Smooth muscle cell (in vitro differentiated cells): ENCODE measurements at regions not wholly inside any gene's neighbourhood (a gene's known extent, or its start where the extent isn't known, plus 50 kb on each side); places are given as distances from the start of the nearest gene placed in this dataset.

ENCODE experiments used
- DNase-seq: peaks from one replicate; lab custom pipeline; 2025; ENCODE audit not compliant: unreplicated experiment; lab: John Stamatoyannopoulos, UW
- H2AFZ ChIP-seq: fragments of 200-600 bp; sonication (generic); 2 replicates; pipeline ENCODE4 v1.6.0; 2016; ENCODE audit warnings: antibody characterized with exemption, low read depth, mild to moderate bottlenecking
- H3F3A ChIP-seq: fragments of 200-600 bp; sonication (generic); 2 replicates; pipeline ENCODE4 v1.6.0; 2017; ENCODE audit warnings: antibody characterized with exemption, low read depth
- H3K27ac ChIP-seq: fragments of 200-600 bp; sonication (generic); 2 replicates; pipeline ENCODE4 v1.5.1; 2016; ENCODE audit warnings: low read depth, mild to moderate bottlenecking
- H3K27me3 ChIP-seq: fragments of 200-600 bp; sonication (generic); 2 replicates; pipeline ENCODE4 v1.6.1; 2016; ENCODE audit warnings: low read depth, mild to moderate bottlenecking
- H3K36me3 ChIP-seq: fragments of 200-600 bp; sonication (generic); 2 replicates; pipeline ENCODE4 v1.5.1; 2016; ENCODE audit warnings: low read depth
- H3K4me1 ChIP-seq: fragments of 200-600 bp; sonication (generic); 2 replicates; pipeline ENCODE4 v1.5.1; 2016; ENCODE audit warnings: low read depth
- H3K4me2 ChIP-seq: fragments of 200-600 bp; sonication (generic); 2 replicates; pipeline ENCODE4 v1.6.0; 2016; ENCODE audit warnings: mild to moderate bottlenecking
- H3K4me3 ChIP-seq: fragments of 200-600 bp; sonication (generic); 2 replicates; pipeline ENCODE4 v1.5.1; 2016; ENCODE audit warnings: mild to moderate bottlenecking
- H3K79me2 ChIP-seq: fragments of 200-600 bp; sonication (generic); 2 replicates; pipeline ENCODE4 v1.6.0; 2016; ENCODE audit warnings: low read depth, mild to moderate bottlenecking
- H3K9ac ChIP-seq: fragments of 200-600 bp; sonication (generic); 2 replicates; pipeline ENCODE4 v1.6.0; 2016; ENCODE audit warnings: low read depth
- H3K9me3 ChIP-seq: fragments of 200-600 bp; sonication (generic); replicated peaks from 2 replicates; pipeline ENCODE4 v1.5.1; 2016; ENCODE audit warnings: low read depth
- H4K20me1 ChIP-seq: fragments of 200-600 bp; sonication (generic); 2 replicates; pipeline ENCODE4 v1.6.0; 2016; ENCODE audit warnings: low read depth
- CTCF ChIP-seq: fragments of 200-600 bp; sonication (generic); IDR thresholded peaks from 2 replicates; pipeline ENCODE4 v1.5.1; 2017; ENCODE audit warnings: borderline replicate concordance, mild to moderate bottlenecking, antibody characterized with exemption; ENCODE audit not compliant: insufficient read depth, poor library complexity, severe bottlenecking
- WGBS: methylation state at CpG from one replicate; pipeline ENCODE4 v1.1.7; 2016; ENCODE audit warnings: low lambda C conversion rate; 5-methylcytosine and 5-hydroxymethylcytosine counted together

- Histone ChIP-seq H4K20me1 (no peaks in the 10 kb centered on the region), H3K4me1 (peaks cover 18% of the 10 kb centered on the region), H2AFZ (no peak overlapping the region), H3K27me3 (no peaks in the 10 kb centered on the region), H3K9me3 (no peaks in the 10 kb centered on the region), H3K4me3 (no peak overlapping the region), H3K36me3 (no peaks in the 10 kb centered on the region), H3F3A (no peaks in the 10 kb centered on the region), H3K9ac (no peak overlapping the region), H3K27ac (no peak overlapping the region), H3K4me2 (no peak overlapping the region), H3K79me2 (no peaks in the 10 kb centered on the region)
- DNase-seq = no peak
- no peak for TF ChIP-seq CTCF
- 75% methylated on average over 2 of the region's 2 CpGs for whole genome bisulfite sequencing
Observed at GRCh38 chr3:117104381-117104780, 394.8 kb downstream of the TUSC7 start.

- TF ChIP-seq CTCF = no peak
- Histone ChIP-seq H2AFZ (no peak overlapping the region), H3K4me3 (no peak overlapping the region), H3K4me1 (peaks cover 18% of the 10 kb centered on the region), H3K9ac (no peak overlapping the region), H3K36me3 (no peaks in the 10 kb centered on the region), H3F3A (no peaks in the 10 kb centered on the region), H4K20me1 (no peaks in the 10 kb centered on the region), H3K27me3 (no peaks in the 10 kb centered on the region), H3K27ac (no peak overlapping the region), H3K79me2 (no peaks in the 10 kb centered on the region), H3K4me2 (no peak overlapping the region), H3K9me3 (no peaks in the 10 kb centered on the region)
- DNase-seq = no peak
- WGBS = 93% methylated on average over 4 of the region's 4 CpGs
Observed at GRCh38 chr3:117104792-117105191, 395.2 kb downstream of the TUSC7 start.

GRCh38 chr3:117105686-117106085, 396.1 kb downstream of the TUSC7 start:
- peak overlapping the region; percentile 35 for H3K27ac ChIP-seq

More at GRCh38 chr3:117105686-117106085, 396.1 kb downstream of the TUSC7 start:
- Histone ChIP-seq H3K27me3 (no peaks in the 10 kb centered on the region), H2AFZ (no peak overlapping the region), H3K4me2 (peak overlapping the region; percentile 59), H3K79me2 (no peaks in the 10 kb centered on the region), H3K4me3 (no peak overlapping the region), H3K9me3 (no peaks in the 10 kb centered on the region), H3K9ac (no peak overlapping the region), H3K36me3 (no peaks in the 10 kb centered on the region), H3K4me1 (peaks cover 18% of the 10 kb centered on the region), H4K20me1 (no peaks in the 10 kb centered on the region), H3F3A (no peaks in the 10 kb centered on the region)
- no peak for DNase-seq
- WGBS = 35% methylated on average over 5 of the region's 5 CpGs
- TF ChIP-seq CTCF = no peak
